ENCODE measurements at regions not wholly inside any gene's neighbourhood (a gene's known extent, or its start where the extent isn't known, plus 50 kb on each side); places are given as distances from the start of the nearest gene placed in this dataset.

DNA sequence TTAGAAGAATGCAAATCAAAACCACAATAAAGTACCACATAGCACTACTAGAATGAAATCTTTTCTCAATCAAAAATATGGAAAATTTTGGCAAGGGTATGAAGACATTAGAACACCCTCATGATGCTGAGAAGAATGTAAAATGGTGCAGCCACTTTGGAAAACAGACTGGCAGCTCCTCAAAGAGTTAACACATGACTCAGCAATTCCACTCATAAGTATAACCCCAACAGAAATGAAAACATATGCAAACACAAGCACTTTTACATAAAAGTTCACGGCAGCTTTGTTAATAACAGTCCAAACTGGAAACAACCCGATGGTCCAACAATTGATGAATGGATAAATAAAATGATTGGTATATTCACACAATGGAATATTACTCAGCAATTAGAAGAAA is 124.5 kb downstream of the SHCBP1 start:
- TF ChIP-seq, protein P1, sequence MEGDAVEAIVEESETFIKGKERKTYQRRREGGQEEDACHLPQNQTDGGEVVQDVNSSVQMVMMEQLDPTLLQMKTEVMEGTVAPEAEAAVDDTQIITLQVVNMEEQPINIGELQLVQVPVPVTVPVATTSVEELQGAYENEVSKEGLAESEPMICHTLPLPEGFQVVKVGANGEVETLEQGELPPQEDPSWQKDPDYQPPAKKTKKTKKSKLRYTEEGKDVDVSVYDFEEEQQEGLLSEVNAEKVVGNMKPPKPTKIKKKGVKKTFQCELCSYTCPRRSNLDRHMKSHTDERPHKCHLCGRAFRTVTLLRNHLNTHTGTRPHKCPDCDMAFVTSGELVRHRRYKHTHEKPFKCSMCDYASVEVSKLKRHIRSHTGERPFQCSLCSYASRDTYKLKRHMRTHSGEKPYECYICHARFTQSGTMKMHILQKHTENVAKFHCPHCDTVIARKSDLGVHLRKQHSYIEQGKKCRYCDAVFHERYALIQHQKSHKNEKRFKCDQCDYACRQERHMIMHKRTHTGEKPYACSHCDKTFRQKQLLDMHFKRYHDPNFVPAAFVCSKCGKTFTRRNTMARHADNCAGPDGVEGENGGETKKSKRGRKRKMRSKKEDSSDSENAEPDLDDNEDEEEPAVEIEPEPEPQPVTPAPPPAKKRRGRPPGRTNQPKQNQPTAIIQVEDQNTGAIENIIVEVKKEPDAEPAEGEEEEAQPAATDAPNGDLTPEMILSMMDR (IDR thresholded peaks at IDR 0.05): no peak
- no peak for TF ChIP-seq POLR2A (IDR thresholded peaks at IDR 0.05)

Measured in adrenal gland (tissue), 5 donors.